Panc1 (cell line): ENCODE measurements at regions not wholly inside any gene's neighbourhood (a gene's known extent, or its start where the extent isn't known, plus 50 kb on each side); places are given as distances from the start of the nearest gene placed in this dataset.

Source experiments
- ATAC-seq: fragments of 200-7000 bp; cut with Tn5 transposase; 2 replicates; pipeline ENCODE4 v1.9.1; 2020; ENCODE audit warnings: mild to moderate bottlenecking, moderate library complexity
- BruUV-seq: library from RNA; stranded (reverse); fragments of 400-500 nt; replicated peaks from 2 replicates; lab custom pipeline; 2021; lab: Mats Ljungman, UMichigan
- CTCF ChIA-PET: fragments of 300-600 bp; sonication (Branson Sonifier 250); formaldehyde crosslinking; loops from one replicate; lab custom pipeline; 2022; ENCODE audit warnings: antibody characterized with exemption; lab: Charles Lee
- POLR2A ChIA-PET: fragments of 300-600 bp; sonication (Branson Sonifier 250); formaldehyde crosslinking; loops from one replicate; lab custom pipeline; 2022; ENCODE audit warnings: antibody characterized with exemption; lab: Charles Lee
- DNase-seq: peaks from one replicate; pipeline ENCODE4 v3.0.0-alpha.2; 2010; ENCODE audit warnings: low read depth, low spot score
- H3K27ac ChIP-seq: 2 replicates; pipeline ENCODE4 v1.5.1; 2011; ENCODE audit warnings: mild to moderate bottlenecking, low read length, inconsistent platforms
- H3K27me3 ChIP-seq: fragments of 200-500 bp; sonication (Bioruptor generic); 2 replicates; pipeline ENCODE4 v1.6.0; 2014; ENCODE audit warnings: low read length, inconsistent platforms; ENCODE audit not compliant: control insufficient read depth, insufficient read depth
- H3K36me3 ChIP-seq: fragments of 200-500 bp; sonication (Bioruptor generic); 2 replicates; pipeline ENCODE4 v1.5.1; 2014; ENCODE audit warnings: inconsistent platforms, mild to moderate bottlenecking, low read length, moderate library complexity; ENCODE audit not compliant: control insufficient read depth, insufficient read depth
- H3K4me1 ChIP-seq: 2 replicates; pipeline ENCODE4 v1.5.1; 2011; ENCODE audit warnings: inconsistent platforms, mild to moderate bottlenecking, low read length, moderate library complexity; ENCODE audit not compliant: control insufficient read depth, insufficient read depth
- H3K4me3 ChIP-seq, 2 experiments: 2 replicates each; pipeline ENCODE4 v1.5.1; 2011 to 2012; ENCODE audit warnings: low read depth in 2 of 2, low read length in 2 of 2, mild to moderate bottlenecking in 2 of 2, inconsistent platforms in 1 of 2, moderate library complexity in 1 of 2
- H3K9me3 ChIP-seq: fragments of 200-500 bp; sonication (Bioruptor generic); 2 replicates; pipeline ENCODE4 v1.5.1; 2014; ENCODE audit warnings: low read depth, mild to moderate bottlenecking, inconsistent platforms, low read length, moderate library complexity; ENCODE audit not compliant: control insufficient read depth, insufficient read depth
- POLR2AphosphoS5 ChIP-seq: IDR thresholded peaks from 2 replicates; pipeline ENCODE4 v1.6.1; 2012; ENCODE audit warnings: mild to moderate bottlenecking, low read depth, low read length, moderate library complexity
- REST ChIP-seq, 2 experiments: IDR thresholded peaks; 2 replicates each; pipeline ENCODE4 v1.6.1; 2011 to 2012; ENCODE audit warnings: low read depth in 2 of 2, control low read depth in 1 of 2, low read length in 1 of 2, mild to moderate bottlenecking in 1 of 2, moderate library complexity in 1 of 2; ENCODE audit not compliant: insufficient read depth in 1 of 2
- SIN3A ChIP-seq: IDR thresholded peaks from 2 replicates; pipeline ENCODE4 v1.6.1; 2012; ENCODE audit warnings: low read depth, mild to moderate bottlenecking, low read length, moderate library complexity, borderline replicate concordance; ENCODE audit not compliant: insufficient read depth
- TCF7L2 ChIP-seq: IDR thresholded peaks from 2 replicates; pipeline ENCODE4 v1.6.1; 2011; ENCODE audit warnings: mild to moderate bottlenecking, low read depth, low read length, inconsistent platforms
- in situ Hi-C: cut with HindIII; loops from 2 replicates; pipeline ENCODE4 v1.10.0; 2016; ENCODE audit warnings: low sequenced_read_pairs, low pct_unique_long_range_greater_than_20kb
- intact Hi-C: fragments of 100-400 bp; cut with micrococcal nuclease; formaldehyde crosslinking; loops from one replicate; pipeline ENCODE4 v1.10.0; 2022; ENCODE audit not compliant: unreplicated experiment
- TF ChIP-seq, protein P1 (sequence below): fragments of 450-650 bp; IDR thresholded peaks from 2 replicates; pipeline ENCODE4 v1.5.1; 2017; ENCODE audit warnings: mild to moderate bottlenecking

GRCh38 chr3:150105025-150105424, 134.3 kb upstream of the PFN2 start:
- Histone ChIP-seq H3K36me3 (no peaks in the 10 kb centered on the region), H3K27me3 (no peaks in the 10 kb centered on the region), H3K9me3 (peaks cover 10% of the 10 kb centered on the region; the same call in 1 of the 2 replicates), H3K4me3 (no peak overlapping the region), H3K27ac (no peak overlapping the region), H3K4me1 (peaks cover 7% of the 10 kb centered on the region; the same call in 1 of the 2 replicates)
- ATAC-seq = no peak
- in situ Hi-C loops (no loop called here), intact Hi-C loops (no loop called here)
- no peak for DNase-seq
- CTCF ChIA-PET = no interaction called here
- POLR2A ChIA-PET = no interaction called here
- TF ChIP-seq POLR2AphosphoS5 = no peak
- TF ChIP-seq SIN3A = no peak
- TF ChIP-seq REST (IDR thresholded peaks at IDR 0.05; ENCODE audit: insufficient read depth in 1 of 2, low read depth in 2 of 2, low read length in 1 of 2) = no peak
- TF ChIP-seq, protein P1, sequence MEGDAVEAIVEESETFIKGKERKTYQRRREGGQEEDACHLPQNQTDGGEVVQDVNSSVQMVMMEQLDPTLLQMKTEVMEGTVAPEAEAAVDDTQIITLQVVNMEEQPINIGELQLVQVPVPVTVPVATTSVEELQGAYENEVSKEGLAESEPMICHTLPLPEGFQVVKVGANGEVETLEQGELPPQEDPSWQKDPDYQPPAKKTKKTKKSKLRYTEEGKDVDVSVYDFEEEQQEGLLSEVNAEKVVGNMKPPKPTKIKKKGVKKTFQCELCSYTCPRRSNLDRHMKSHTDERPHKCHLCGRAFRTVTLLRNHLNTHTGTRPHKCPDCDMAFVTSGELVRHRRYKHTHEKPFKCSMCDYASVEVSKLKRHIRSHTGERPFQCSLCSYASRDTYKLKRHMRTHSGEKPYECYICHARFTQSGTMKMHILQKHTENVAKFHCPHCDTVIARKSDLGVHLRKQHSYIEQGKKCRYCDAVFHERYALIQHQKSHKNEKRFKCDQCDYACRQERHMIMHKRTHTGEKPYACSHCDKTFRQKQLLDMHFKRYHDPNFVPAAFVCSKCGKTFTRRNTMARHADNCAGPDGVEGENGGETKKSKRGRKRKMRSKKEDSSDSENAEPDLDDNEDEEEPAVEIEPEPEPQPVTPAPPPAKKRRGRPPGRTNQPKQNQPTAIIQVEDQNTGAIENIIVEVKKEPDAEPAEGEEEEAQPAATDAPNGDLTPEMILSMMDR = no peak
- TF ChIP-seq TCF7L2 = no peak
- no TSS peak for BruUV-seq

DNA sequence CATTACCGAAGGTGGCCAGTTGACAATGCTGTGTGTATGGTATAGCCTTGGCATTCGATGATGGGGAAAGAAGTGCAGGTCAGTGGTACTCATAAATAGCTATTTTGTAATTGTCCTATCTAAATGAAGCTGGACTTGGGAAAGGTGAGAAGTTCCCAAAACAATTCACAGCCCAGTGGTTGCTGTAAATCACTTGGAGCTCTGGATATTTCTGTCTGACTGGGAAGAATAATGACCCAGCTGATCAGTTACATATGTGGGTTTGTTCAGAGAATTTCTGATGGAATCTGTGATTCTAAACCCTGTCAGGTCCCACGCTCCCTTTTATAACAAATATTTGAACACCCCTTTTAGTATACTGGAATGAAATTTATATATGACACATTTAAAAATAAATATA, 133.9 kb upstream of the PFN2 start:
- in situ Hi-C loops (no loop called here), intact Hi-C loops (no loop called here)
- Histone ChIP-seq H3K36me3 (no peaks in the 10 kb centered on the region), H3K4me1 (peaks cover 7% of the 10 kb centered on the region; the same call in 1 of the 2 replicates), H3K27ac (no peak overlapping the region), H3K4me3 (no peak overlapping the region), H3K9me3 (peaks cover 10% of the 10 kb centered on the region; the same call in 1 of the 2 replicates), H3K27me3 (no peaks in the 10 kb centered on the region)
- no peak for TF ChIP-seq SIN3A
- TF ChIP-seq TCF7L2 = no peak
- TF ChIP-seq REST (IDR thresholded peaks at IDR 0.05; ENCODE audit: insufficient read depth in 1 of 2, low read depth in 2 of 2, low read length in 1 of 2) = no peak
- TF ChIP-seq, protein P1 = no peak
- no peak for TF ChIP-seq POLR2AphosphoS5
- no TSS peak for BruUV-seq
- DNase-seq = no peak
- POLR2A ChIA-PET = no interaction called here
- CTCF ChIA-PET = no interaction called here
- ATAC-seq = no peak
